OCI-LY1 (cell line): ENCODE measurements at regions not wholly inside any gene's neighbourhood (a gene's known extent, or its start where the extent isn't known, plus 50 kb on each side); places are given as distances from the start of the nearest gene placed in this dataset.

ENCODE experiments used
- CTCF ChIP-seq: fragments of 200-600 bp; sonication (generic), shearing (Covaris generic); IDR thresholded peaks from 2 replicates; pipeline ENCODE4 v1.5.1; 2017; ENCODE audit warnings: mild to moderate bottlenecking, antibody characterized with exemption, low read length, moderate library complexity, mixed read lengths
- EZH2 ChIP-seq: fragments of 200-600 bp; sonication (generic), shearing (Covaris generic); IDR thresholded peaks from 2 replicates; pipeline ENCODE4 v1.8.0; 2017; ENCODE audit warnings: borderline replicate concordance, mixed run types, mild to moderate bottlenecking, antibody characterized with exemption, low read length, moderate library complexity, mixed read lengths

GRCh38 chr5:12323637-12324229 is 419.5 kb upstream of the CTNND2 start:
- TF ChIP-seq CTCF: no peak
- TF ChIP-seq EZH2: no peak
